H1 (cell line): ENCODE measurements at regions not wholly inside any gene's neighbourhood (a gene's known extent, or its start where the extent isn't known, plus 50 kb on each side); places are given as distances from the start of the nearest gene placed in this dataset.

Source experiments
- CTCF ChIA-PET: fragments of 300-600 bp; sonication (Branson Sonifier 250); formaldehyde crosslinking; loops from one replicate; lab custom pipeline; 2021; ENCODE audit not compliant: partially characterized antibody; lab: Charles Lee
- POLR2A ChIA-PET: fragments of 300-600 bp; sonication (Branson Sonifier 250); formaldehyde crosslinking; loops from one replicate; lab custom pipeline; 2021; ENCODE audit warnings: inconsistent platforms; ENCODE audit not compliant: partially characterized antibody; lab: Charles Lee
- DNase-seq, 2 experiments: peaks; one replicate each; pipeline versions ENCODE4 v3.0.0 to v3.0.0-alpha.2; 2010 to 2022; ENCODE audit warnings: low spot score in 2 of 2, low read depth in 1 of 2, mixed read lengths in 1 of 2
- FAIRE-seq: peaks from 2 replicates; lab custom pipeline; 2011; peaks lifted over from hg19 to GRCh38; lab: Jason Lieb, UNC
- H2AFZ ChIP-seq: 2 replicates; pipeline ENCODE4 v1.8.1; 2012; ENCODE audit warnings: low read length, inconsistent platforms
- H2AK5ac ChIP-seq: 2 replicates; pipeline ENCODE4 v1.6.1; 2013; ENCODE audit warnings: low read depth, low read length
- H2BK120ac ChIP-seq: replicated peaks from 2 replicates; pipeline ENCODE3; 2013; ENCODE audit warnings: low read depth, low read length, inconsistent platforms
- H2BK12ac ChIP-seq: 2 replicates; pipeline ENCODE4 v1.6.1; 2013; ENCODE audit warnings: low read depth, low read length
- H2BK15ac ChIP-seq: 2 replicates; pipeline ENCODE4 v1.6.1; 2013; ENCODE audit warnings: low read length
- H2BK20ac ChIP-seq: 2 replicates; pipeline ENCODE4 v1.6.1; 2013; ENCODE audit warnings: low read length
- H2BK5ac ChIP-seq: 2 replicates; pipeline ENCODE4 v1.6.1; 2013; ENCODE audit warnings: low read depth, low read length
- H3K14ac ChIP-seq: 2 replicates; pipeline ENCODE4 v1.6.1; 2013; ENCODE audit warnings: inconsistent platforms; ENCODE audit not compliant: insufficient read length
- H3K18ac ChIP-seq: 2 replicates; pipeline ENCODE4 v1.6.1; 2013; ENCODE audit warnings: low read length; ENCODE audit errors: extremely low read depth
- H3K23ac ChIP-seq: 2 replicates; pipeline ENCODE4 v1.6.1; 2013; ENCODE audit warnings: inconsistent platforms; ENCODE audit not compliant: insufficient read length
- H3K23me2 ChIP-seq: 2 replicates; pipeline ENCODE4 v1.6.1; 2013; ENCODE audit warnings: low read depth, low read length
- H3K27ac ChIP-seq: 2 replicates; pipeline ENCODE4 v1.6.1; 2011; ENCODE audit warnings: low read depth, low read length, inconsistent platforms
- H3K27me3 ChIP-seq, 4 experiments: replicated peaks in 1 of 4; 1 replicate in 1 of 4; 2 replicates in 3 of 4; pipeline versions ENCODE4 v1.6.1 to v1.8.1; 2011 to 2013; ENCODE audit warnings: low read length in 3 of 4, mild to moderate bottlenecking in 3 of 4, inconsistent platforms in 2 of 4, mixed read lengths in 2 of 4, moderate library complexity in 1 of 4; ENCODE audit not compliant: control insufficient read depth in 3 of 4, insufficient read depth in 3 of 4; ENCODE audit errors: extremely low read depth in 1 of 4
- H3K36me3 ChIP-seq, 4 experiments: 2 replicates each; pipeline versions ENCODE4 v1.6.1 to v1.8.1; 2011 to 2013; ENCODE audit warnings: mild to moderate bottlenecking in 4 of 4, low read length in 3 of 4, moderate library complexity in 2 of 4, control low read depth in 1 of 4, inconsistent platforms in 1 of 4; ENCODE audit not compliant: insufficient read depth in 4 of 4, control insufficient read depth in 2 of 4
- H3K4ac ChIP-seq: replicated peaks from 2 replicates; pipeline ENCODE3; 2013; ENCODE audit warnings: low read length, low read depth, mixed read lengths, inconsistent platforms; ENCODE audit not compliant: insufficient read length
- H3K4me1 ChIP-seq, 4 experiments: replicated peaks in 1 of 4; 1 replicate in 1 of 4; 2 replicates in 3 of 4; pipeline versions ENCODE4 v1.6.1 to v1.8.1; 2011 to 2013; ENCODE audit warnings: low read length in 3 of 4, inconsistent platforms in 2 of 4, mixed read lengths in 1 of 4; ENCODE audit not compliant: insufficient read depth in 4 of 4, control insufficient read depth in 3 of 4
- H3K4me2 ChIP-seq, 2 experiments: 2 replicates each; pipeline versions ENCODE4 v1.6.1 to v1.8.1; 2011 to 2013; ENCODE audit warnings: low read depth in 2 of 2, low read length in 2 of 2, control low read depth in 1 of 2, inconsistent platforms in 1 of 2, mild to moderate bottlenecking in 1 of 2; ENCODE audit not compliant: insufficient read depth in 1 of 2
- H3K4me3 ChIP-seq, 4 experiments: fragments of 200-600, 300-600 bp in 1 of 4; sonication (generic), shearing (Covaris generic), sonication (Bioruptor Twin) in 1 of 4; 2 replicates each; pipeline versions ENCODE4 v1.5.1 to v1.8.1; 2011 to 2016; ENCODE audit warnings: low read length in 4 of 4, low read depth in 3 of 4, control low read depth in 2 of 4, inconsistent platforms in 2 of 4, mild to moderate bottlenecking in 2 of 4, mixed read lengths in 1 of 4, moderate library complexity in 1 of 4; ENCODE audit not compliant: insufficient read depth in 2 of 4; ENCODE audit errors: extremely low read depth in 1 of 4
- H3K56ac ChIP-seq: replicated peaks from 2 replicates; pipeline ENCODE3; 2013; ENCODE audit warnings: low read depth, mild to moderate bottlenecking, mixed read lengths, low read length, inconsistent platforms; ENCODE audit not compliant: insufficient read length
- H3K79me1 ChIP-seq: 2 replicates; pipeline ENCODE4 v1.6.1; 2013; ENCODE audit warnings: low read depth, low read length, control low read depth
- H3K79me2 ChIP-seq, 2 experiments: 2 replicates each; pipeline versions ENCODE4 v1.6.1 to v1.8.1; 2012 to 2013; ENCODE audit warnings: low read length in 2 of 2, mild to moderate bottlenecking in 2 of 2, inconsistent platforms in 1 of 2; ENCODE audit not compliant: insufficient read depth in 2 of 2, control insufficient read depth in 1 of 2
- H3K9ac ChIP-seq, 4 experiments: replicated peaks in 1 of 4; 1 replicate in 1 of 4; 2 replicates in 3 of 4; pipeline versions ENCODE4 v1.6.1 to v1.8.1; 2011 to 2013; ENCODE audit warnings: low read depth in 3 of 4, low read length in 3 of 4, control low read depth in 2 of 4, mild to moderate bottlenecking in 2 of 4, moderate library complexity in 2 of 4, inconsistent platforms in 1 of 4; ENCODE audit errors: extremely low read depth in 1 of 4
- H3K9me3 ChIP-seq, 2 experiments: 2 replicates each; pipeline versions ENCODE4 v1.6.1 to v1.8.1; 2012 to 2013; ENCODE audit warnings: mild to moderate bottlenecking in 2 of 2, moderate library complexity in 2 of 2, control low read depth in 1 of 2, inconsistent platforms in 1 of 2, low read depth in 1 of 2, low read length in 1 of 2, mixed read lengths in 1 of 2; ENCODE audit not compliant: insufficient read depth in 2 of 2
- H4K20me1 ChIP-seq, 2 experiments: replicated peaks in 1 of 2; 2 replicates each; pipeline versions ENCODE3 to v1.8.1; 2011 to 2013; ENCODE audit warnings: inconsistent platforms in 2 of 2, low read length in 2 of 2, mild to moderate bottlenecking in 1 of 2; ENCODE audit not compliant: insufficient read depth in 2 of 2, control insufficient read depth in 1 of 2
- H4K5ac ChIP-seq: 2 replicates; pipeline ENCODE4 v1.6.1; 2013; ENCODE audit warnings: low read length, low read depth, mixed read lengths, inconsistent platforms; ENCODE audit not compliant: insufficient read length
- H4K8ac ChIP-seq: 2 replicates; pipeline ENCODE4 v1.8.0; 2013; ENCODE audit warnings: mild to moderate bottlenecking, moderate library complexity, low read length, inconsistent platforms; ENCODE audit not compliant: insufficient read depth; ENCODE audit errors: extremely low read depth
- H4K91ac ChIP-seq: replicated peaks from 2 replicates; pipeline ENCODE3; 2013; ENCODE audit warnings: low read length, mixed read lengths, inconsistent platforms; ENCODE audit not compliant: insufficient read length
- BRCA1 ChIP-seq: IDR thresholded peaks from 2 replicates; pipeline ENCODE4 v1.6.1; 2012; ENCODE audit warnings: low read depth, low read length, improper control_type of control experiment
- CBX8 ChIP-seq: fragments of 300-800, 300-1000 bp; sonication (generic); IDR thresholded peaks from 2 replicates; pipeline ENCODE4 v1.7.1; 2016; ENCODE audit warnings: low read depth, low read length, borderline replicate concordance
- GTF2F1 ChIP-seq: IDR thresholded peaks from 2 replicates; pipeline ENCODE4 v1.6.1; 2012; ENCODE audit warnings: low read depth, low read length, improper control_type of control experiment, borderline replicate concordance
- HDAC2 ChIP-seq, 2 experiments: fragments of 300-600 bp in 1 of 2; sonication (generic) in 1 of 2; IDR thresholded peaks; 2 replicates each; pipeline ENCODE4 v1.6.1; 2011 to 2012; ENCODE audit warnings: low read depth in 2 of 2, low read length in 2 of 2, mild to moderate bottlenecking in 2 of 2, moderate library complexity in 2 of 2, borderline replicate concordance in 1 of 2, inconsistent platforms in 1 of 2
- POLR2AphosphoS5 ChIP-seq: IDR thresholded peaks from 2 replicates; pipeline ENCODE4 v1.6.1; 2011; ENCODE audit warnings: low read depth, low read length
- SIRT6 ChIP-seq: IDR thresholded peaks from one replicate; pipeline ENCODE4 v1.7.1; 2012; ENCODE audit warnings: low read length, inconsistent platforms
- SP2 ChIP-seq: IDR thresholded peaks from 2 replicates; pipeline ENCODE4 v1.6.1; 2012; ENCODE audit warnings: mild to moderate bottlenecking, low read length, inconsistent platforms
- TAF1 ChIP-seq: IDR thresholded peaks from 2 replicates; pipeline ENCODE4 v1.6.1; 2011; ENCODE audit warnings: mild to moderate bottlenecking, low read depth, low read length
- USF2 ChIP-seq: IDR thresholded peaks from 2 replicates; pipeline ENCODE4 v1.6.1; 2011; ENCODE audit warnings: low read length, improper control_type of control experiment
- WGBS, 2 experiments: shearing (Covaris generic) in 1 of 2; methylation state at CpG; one replicate each; pipeline versions ENCODE4 v1.1.6 to v1.1.7; 2013 to 2015; ENCODE audit warnings: low lambda C conversion rate in 2 of 2, mixed read lengths in 2 of 2, inconsistent platforms in 1 of 2, low coverage in 1 of 2, missing lambda C conversion rate in 1 of 2; ENCODE audit not compliant: insufficient replicate concordance in 2 of 2, insufficient coverage in 1 of 2, insufficient read length in 1 of 2; ENCODE audit errors: extremely low coverage in 1 of 2, missing lambda C conversion rate in 1 of 2; 5-methylcytosine and 5-hydroxymethylcytosine counted together

GRCh38 chr12:23193552-23193951 lies 568.6 kb downstream of the ETNK1 start:
- Histone ChIP-seq H3K4me1 (no peaks in the 10 kb centered on the region), H4K5ac (no peak overlapping the region), H4K91ac (no peak overlapping the region), H4K8ac (no peak overlapping the region), H2AK5ac (no peak overlapping the region), H3K9me3 (no peaks in the 10 kb centered on the region), H2BK120ac (no peak overlapping the region), H3K4me3 (no peak overlapping the region), H3K56ac (no peak overlapping the region), H3K14ac (no peak overlapping the region), H4K20me1 (no peaks in the 10 kb centered on the region), H3K79me1 (no peaks in the 10 kb centered on the region), H3K27me3 (no peaks in the 10 kb centered on the region), H3K4ac (no peak overlapping the region), H3K9ac (no peak overlapping the region), H2BK15ac (no peak overlapping the region), H3K36me3 (no peaks in the 10 kb centered on the region), H2AFZ (no peak overlapping the region), H2BK20ac (no peak overlapping the region), H3K23ac (no peak overlapping the region), H3K18ac (no peak overlapping the region), H2BK12ac (no peak overlapping the region), H3K23me2 (no peaks in the 10 kb centered on the region; the same call in 1 of the 2 replicates), H3K79me2 (no peaks in the 10 kb centered on the region), H3K27ac (no peak overlapping the region), H2BK5ac (no peak overlapping the region), H3K4me2 (no peak overlapping the region)
- DNase-seq (no peak), FAIRE-seq (no peak)
- 96% methylated on average over 2 of the region's 2 CpGs; no CpG with 5 or more reads in 1 of the 2 experiments for WGBS, 2 experiments
- CTCF ChIA-PET = interaction anchor here (0.5 to 3.1 kb wide), 4 partner anchors 12 to 1130 kb away, joined by 3 to 22 read pairs (median 3); no protein-coding TSS in a partner anchor
- POLR2A ChIA-PET = no interaction called here
- no peak for TF ChIP-seq USF2
- no peak for TF ChIP-seq SIRT6
- TF ChIP-seq HDAC2 (IDR thresholded peaks at IDR 0.05; ENCODE audit: borderline replicate concordance in 1 of 2, low read depth in 2 of 2, low read length in 2 of 2) = no peak
- TF ChIP-seq BRCA1 = no peak
- no peak for TF ChIP-seq TAF1
- TF ChIP-seq POLR2AphosphoS5 = no peak
- no peak for TF ChIP-seq CBX8
- TF ChIP-seq SP2 = no peak
- no peak for TF ChIP-seq GTF2F1
